HEK293T (cell line): ENCODE measurements at regions not wholly inside any gene's neighbourhood (a gene's known extent, or its start where the extent isn't known, plus 50 kb on each side); places are given as distances from the start of the nearest gene placed in this dataset.

Source experiments
- ARNT ChIP-seq: fragments of 450-650 bp; IDR thresholded peaks from 2 replicates; pipeline ENCODE4 v1.6.1; 2017; ENCODE audit warnings: mild to moderate bottlenecking
- BHLHE40 ChIP-seq: fragments of 450-650 bp; IDR thresholded peaks from 2 replicates; pipeline ENCODE4 v1.6.1; 2016; ENCODE audit warnings: mild to moderate bottlenecking, moderate library complexity, borderline replicate concordance
- CTBP1 ChIP-seq: fragments of 450-650 bp; IDR thresholded peaks from 2 replicates; pipeline ENCODE4 v1.6.1; 2016; ENCODE audit warnings: borderline replicate concordance
- ELF4 ChIP-seq: fragments of 450-650 bp; IDR thresholded peaks from 2 replicates; pipeline ENCODE4 v1.6.1; 2017; ENCODE audit warnings: antibody characterized with exemption
- FOXA1 ChIP-seq: fragments of 450-650 bp; IDR thresholded peaks from 2 replicates; pipeline ENCODE4 v1.6.1; 2016; ENCODE audit warnings: mild to moderate bottlenecking
- FOXK2 ChIP-seq: fragments of 450-650 bp; IDR thresholded peaks from 2 replicates; pipeline ENCODE4 v1.6.1; 2016; ENCODE audit warnings: mild to moderate bottlenecking
- FOXM1 ChIP-seq: fragments of 450-650 bp; IDR thresholded peaks from 2 replicates; pipeline ENCODE4 v1.6.1; 2017; ENCODE audit warnings: mild to moderate bottlenecking, borderline replicate concordance
- HDGF ChIP-seq: fragments of 450-650 bp; IDR thresholded peaks from 2 replicates; pipeline ENCODE4 v1.6.1; 2017; ENCODE audit warnings: antibody characterized with exemption, borderline replicate concordance
- L3MBTL2 ChIP-seq: fragments of 450-650 bp; conservative IDR thresholded peaks from 2 replicates; pipeline ENCODE4 v1.6.1; 2016; ENCODE audit warnings: mild to moderate bottlenecking
- NFRKB ChIP-seq: fragments of 450-650 bp; IDR thresholded peaks from 2 replicates; pipeline ENCODE4 v1.6.1; 2016; ENCODE audit warnings: mild to moderate bottlenecking, moderate library complexity
- SP1 ChIP-seq: fragments of 450-650 bp; IDR thresholded peaks from 2 replicates; pipeline ENCODE4 v1.6.1; 2017
- SUZ12 ChIP-seq: fragments of 450-650 bp; IDR thresholded peaks from 2 replicates; pipeline ENCODE4 v1.6.1; 2016; ENCODE audit warnings: mild to moderate bottlenecking
- TF ChIP-seq, protein P1 (sequence below): fragments of 450-650 bp; IDR thresholded peaks from 2 replicates; pipeline ENCODE4 v1.6.1; 2016

- no peak for TF ChIP-seq NFRKB
- TF ChIP-seq HDGF: no peak
- no peak for TF ChIP-seq SUZ12
- TF ChIP-seq FOXK2: no peak
- TF ChIP-seq ELF4: no peak
- TF ChIP-seq FOXM1: no peak
- TF ChIP-seq, protein P1, sequence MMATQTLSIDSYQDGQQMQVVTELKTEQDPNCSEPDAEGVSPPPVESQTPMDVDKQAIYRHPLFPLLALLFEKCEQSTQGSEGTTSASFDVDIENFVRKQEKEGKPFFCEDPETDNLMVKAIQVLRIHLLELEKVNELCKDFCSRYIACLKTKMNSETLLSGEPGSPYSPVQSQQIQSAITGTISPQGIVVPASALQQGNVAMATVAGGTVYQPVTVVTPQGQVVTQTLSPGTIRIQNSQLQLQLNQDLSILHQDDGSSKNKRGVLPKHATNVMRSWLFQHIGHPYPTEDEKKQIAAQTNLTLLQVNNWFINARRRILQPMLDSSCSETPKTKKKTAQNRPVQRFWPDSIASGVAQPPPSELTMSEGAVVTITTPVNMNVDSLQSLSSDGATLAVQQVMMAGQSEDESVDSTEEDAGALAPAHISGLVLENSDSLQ: no peak
- no peak for TF ChIP-seq L3MBTL2
- TF ChIP-seq BHLHE40: no peak
- no peak for TF ChIP-seq SP1
- TF ChIP-seq ARNT: no peak
- TF ChIP-seq CTBP1: no peak
- no peak for TF ChIP-seq FOXA1
Observed at GRCh38 chr17:54015734-54016133, 193.0 kb downstream of the KIF2B start.
